Transverse colon (tissue), 4 donors: ENCODE measurements at regions not wholly inside any gene's neighbourhood (a gene's known extent, or its start where the extent isn't known, plus 50 kb on each side); places are given as distances from the start of the nearest gene placed in this dataset.

Experiments
- DNase-seq: peaks from one replicate; pipeline ENCODE4 v3.0.0-alpha.2; 2019
- H3K27ac ChIP-seq, 4 donors: fragments of 200-600 bp; sonication (generic); 2 replicates each; pipeline ENCODE4 v1.5.1; 2016 to 2018; ENCODE audit warnings: inconsistent platforms in 4 of 4
- H3K27me3 ChIP-seq: fragments of 200-600 bp; sonication (generic); 2 replicates; pipeline ENCODE4 v1.5.1; 2017; ENCODE audit warnings: inconsistent platforms
- H3K36me3 ChIP-seq, 4 donors: fragments of 200-600 bp; sonication (generic); 2 replicates each; pipeline ENCODE4 v1.5.1; 2017 to 2019; ENCODE audit warnings: inconsistent platforms in 4 of 4
- H3K4me1 ChIP-seq, 4 donors: fragments of 200-600 bp; sonication (generic); 2 replicates each; pipeline ENCODE4 v1.5.1; 2017 to 2020; ENCODE audit warnings: inconsistent platforms in 4 of 4
- H3K4me3 ChIP-seq, 4 donors: fragments of 200-600 bp; sonication (generic); 1 replicate in 1 of 4; 2 replicates in 3 of 4; pipeline versions ENCODE4 v1.5.1 to v1.6.1; 2017 to 2019; ENCODE audit warnings: inconsistent platforms in 4 of 4
- H3K9me3 ChIP-seq, 2 donors: fragments of 200-600 bp; sonication (generic); 2 replicates each; pipeline ENCODE4 v1.5.1; 2017 to 2019; ENCODE audit warnings: inconsistent platforms in 2 of 2
- EP300 ChIP-seq: sonication (generic); formaldehyde crosslinking; IDR thresholded peaks from one replicate; pipeline ENCODE4 v1.6.1; 2017; ENCODE audit warnings: antibody characterized with exemption, low read depth
- POLR2A ChIP-seq: fragments of 450-650 bp; IDR thresholded peaks from one replicate; pipeline ENCODE4 v1.6.1; 2016; ENCODE audit warnings: antibody characterized with exemption, mild to moderate bottlenecking, moderate library complexity
- POLR2AphosphoS5 ChIP-seq, 3 donors: sonication (generic); formaldehyde crosslinking; IDR thresholded peaks; one replicate each; pipeline ENCODE4 v1.6.1; 2016; ENCODE audit warnings: antibody characterized with exemption in 3 of 3
- WGBS, 2 donors: methylation state at CpG; one replicate each; pipeline ENCODE4 v1.1.5; 2018; ENCODE audit warnings: low coverage in 1 of 2; 5-methylcytosine and 5-hydroxymethylcytosine counted together
- in situ Hi-C, 4 donors: fragments of 200-750 bp; cut with MboI; loops; one replicate each; pipeline versions ENCODE4 v1.15.0 to v1.15.1; 2017; ENCODE audit warnings: low sequenced_read_pairs in 3 of 4, low pct_ligation_motif_present in 1 of 4, low pct_unique_long_range_greater_than_20kb in 1 of 4
- intact Hi-C: fragments of 100-400 bp; cut with DNase I; formaldehyde crosslinking; loops from one replicate; pipeline ENCODE4 v1.15.1; 2023; ENCODE audit warnings: low total_unique reads
- TF ChIP-seq, protein P1 (sequence below), 5 experiments: fragments of 200-600 bp in 3 of 5; fragments of 450-650 bp in 2 of 5; sonication (generic) in 3 of 5; IDR thresholded peaks; 1 replicate in 2 of 5; 2 replicates in 3 of 5; pipeline ENCODE4 v1.5.1; 2016 to 2017; ENCODE audit warnings: antibody characterized with exemption in 5 of 5, inconsistent platforms in 3 of 5, mild to moderate bottlenecking in 2 of 5, moderate library complexity in 1 of 5

DNA sequence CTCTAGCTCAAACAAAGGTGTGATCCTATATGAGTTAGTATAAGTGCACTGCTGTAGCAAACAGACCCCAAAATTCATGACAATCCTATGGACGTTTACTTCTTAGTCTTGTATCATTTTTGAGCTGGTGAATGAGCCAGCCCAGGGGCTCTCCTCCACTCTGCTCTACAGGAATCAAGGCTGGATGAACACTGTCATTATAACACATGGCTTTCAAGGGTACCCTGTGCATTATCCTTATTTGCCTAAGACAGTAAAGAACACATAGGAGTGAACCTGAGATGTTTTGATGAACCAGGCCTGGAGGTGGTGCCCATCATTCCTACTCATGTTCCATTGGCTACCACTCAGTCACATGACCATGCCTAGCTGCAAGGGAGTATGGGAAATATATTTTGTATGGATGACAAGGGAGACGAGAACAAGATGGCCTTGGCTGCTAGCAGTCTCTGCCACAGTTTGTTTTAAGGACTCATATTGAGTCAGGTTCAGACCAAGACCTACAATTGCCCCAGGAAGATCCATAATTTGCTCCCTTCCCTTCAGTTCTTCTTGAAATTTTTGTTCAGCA lies 107.4 kb upstream of the HES1 start:
- Histone ChIP-seq H3K27me3 (no peaks in the 10 kb centered on the region), H3K4me3 (no peak overlapping the region), H3K4me1 (peaks cover 0 to 35% (median 8%) of the 10 kb centered on the region in 4 donors), H3K27ac (no peak overlapping the region), H3K36me3 (no peaks in the 10 kb centered on the region), H3K9me3 (no peaks in the 10 kb centered on the region)
- in situ Hi-C loops, result no loop called here
- DNase-seq, result no peak
- TF ChIP-seq POLR2AphosphoS5 (IDR thresholded peaks at IDR 0.05) (no peak), POLR2A (no peak), EP300 (no peak)
- TF ChIP-seq, protein P1, sequence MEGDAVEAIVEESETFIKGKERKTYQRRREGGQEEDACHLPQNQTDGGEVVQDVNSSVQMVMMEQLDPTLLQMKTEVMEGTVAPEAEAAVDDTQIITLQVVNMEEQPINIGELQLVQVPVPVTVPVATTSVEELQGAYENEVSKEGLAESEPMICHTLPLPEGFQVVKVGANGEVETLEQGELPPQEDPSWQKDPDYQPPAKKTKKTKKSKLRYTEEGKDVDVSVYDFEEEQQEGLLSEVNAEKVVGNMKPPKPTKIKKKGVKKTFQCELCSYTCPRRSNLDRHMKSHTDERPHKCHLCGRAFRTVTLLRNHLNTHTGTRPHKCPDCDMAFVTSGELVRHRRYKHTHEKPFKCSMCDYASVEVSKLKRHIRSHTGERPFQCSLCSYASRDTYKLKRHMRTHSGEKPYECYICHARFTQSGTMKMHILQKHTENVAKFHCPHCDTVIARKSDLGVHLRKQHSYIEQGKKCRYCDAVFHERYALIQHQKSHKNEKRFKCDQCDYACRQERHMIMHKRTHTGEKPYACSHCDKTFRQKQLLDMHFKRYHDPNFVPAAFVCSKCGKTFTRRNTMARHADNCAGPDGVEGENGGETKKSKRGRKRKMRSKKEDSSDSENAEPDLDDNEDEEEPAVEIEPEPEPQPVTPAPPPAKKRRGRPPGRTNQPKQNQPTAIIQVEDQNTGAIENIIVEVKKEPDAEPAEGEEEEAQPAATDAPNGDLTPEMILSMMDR (IDR thresholded peaks at IDR 0.05), result no peak
- WGBS, 2 donors, result 71 to 91% methylated on average over 1 to 2 of the region's 2 CpGs
- intact Hi-C loops, result loop anchor here (5.0 kb wide), 1 partner anchor 1536 kb away; no protein-coding TSS in a partner anchor

DNA sequence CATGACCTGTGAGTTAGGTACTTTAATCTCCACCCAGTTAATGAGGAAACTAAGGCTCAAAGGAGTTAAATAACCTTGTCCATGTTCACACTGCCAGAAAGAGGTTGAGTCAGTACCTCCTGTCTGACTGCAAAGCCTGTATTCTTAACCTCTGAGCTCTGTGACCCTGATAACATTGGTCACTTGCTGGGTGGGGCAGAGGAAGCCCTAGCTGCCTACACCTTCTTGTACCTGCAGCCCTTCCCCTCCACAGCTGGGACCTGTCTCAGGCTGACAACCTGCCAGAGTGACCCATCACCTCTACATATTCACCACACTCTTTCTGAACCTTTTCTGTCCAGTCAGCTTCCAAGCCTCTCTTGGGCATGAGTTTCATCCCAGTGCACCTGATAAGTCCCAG lies 106.1 kb upstream of the HES1 start:
- no peaks in the 10 kb centered on the region for H3K36me3 ChIP-seq
- intact Hi-C loops, result loop anchor here (5.0 kb wide), 1 partner anchor 1538 kb away; no protein-coding TSS in a partner anchor
- no peak overlapping the region for H3K4me3 ChIP-seq
- TF ChIP-seq POLR2AphosphoS5 (IDR thresholded peaks at IDR 0.05) (peak in 2 of 3 donors; percentile 14 to 25), EP300 (no peak)
- peak overlapping the region in 1 of 4 donors; percentile 20 for H3K27ac ChIP-seq
- DNase-seq, result peak; percentile 51
- H3K9me3 ChIP-seq, result no peaks in the 10 kb centered on the region
- H3K4me1 ChIP-seq, result peaks cover 0 to 41% (median 19%) of the 10 kb centered on the region in 4 donors
- no peaks in the 10 kb centered on the region for H3K27me3 ChIP-seq
- in situ Hi-C loops, result no loop called here

GRCh38 chr3:194030372-194030771 lies 105.6 kb upstream of the HES1 start:
- 59 to 100% methylated on average over 2 to 4 of the region's 4 CpGs for WGBS, 2 donors
- H3K27me3 ChIP-seq, result no peaks in the 10 kb centered on the region
- intact Hi-C loops (no loop called here), in situ Hi-C loops (no loop called here)
- no peaks in the 10 kb centered on the region for H3K36me3 ChIP-seq
- peak overlapping the region in 1 of 4 donors; percentile 20 for H3K27ac ChIP-seq
- H3K9me3 ChIP-seq, result no peaks in the 10 kb centered on the region
- H3K4me1 ChIP-seq, result peaks cover 0 to 46% (median 23%) of the 10 kb centered on the region in 4 donors
- TF ChIP-seq, protein P1 (IDR thresholded peaks at IDR 0.05), result no peak
- TF ChIP-seq EP300, result no peak
- TF ChIP-seq POLR2A, result no peak
- no peak for TF ChIP-seq POLR2AphosphoS5 (IDR thresholded peaks at IDR 0.05)
- DNase-seq, result no peak
- no peak overlapping the region for H3K4me3 ChIP-seq

DNA sequence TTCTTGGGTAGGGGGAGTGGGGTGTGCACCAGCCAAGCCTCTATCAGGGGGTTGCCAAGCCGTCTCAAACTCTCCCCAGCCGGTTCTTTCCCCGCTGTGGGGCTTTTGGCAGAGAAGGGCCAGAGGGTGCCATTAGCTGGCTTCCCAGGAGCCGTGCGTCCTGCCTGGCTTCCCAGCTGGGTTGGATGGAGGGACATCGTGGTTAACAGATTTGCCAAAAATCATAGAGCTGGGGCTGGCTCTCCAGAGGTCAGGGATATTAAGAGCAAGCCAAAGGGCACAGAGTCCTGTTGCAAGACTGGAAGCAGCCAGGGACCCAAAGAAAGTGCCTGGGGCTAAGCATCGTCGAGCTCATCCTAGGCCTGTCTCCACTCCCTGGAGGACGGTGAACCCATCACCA lies 104.6 kb upstream of the HES1 start:
- intact Hi-C loops, result no loop called here

More for the DNA sequence above, 104.6 kb upstream of the HES1 start:
- H3K9me3 ChIP-seq, result no peaks in the 10 kb centered on the region
- no peaks in the 10 kb centered on the region for H3K36me3 ChIP-seq
- WGBS, 2 donors, result 82 to 98% methylated on average over 3 to 8 of the region's 9 CpGs
- TF ChIP-seq EP300 (no peak), POLR2A (no peak), POLR2AphosphoS5 (IDR thresholded peaks at IDR 0.05) (no peak)
- TF ChIP-seq, protein P1 (IDR thresholded peaks at IDR 0.05), result no peak
- DNase-seq, result no peak
- H3K27ac ChIP-seq, result peak overlapping the region in 1 of 4 donors; percentile 2
- no peaks in the 10 kb centered on the region for H3K27me3 ChIP-seq
- in situ Hi-C loops, result no loop called here
- no peak overlapping the region for H3K4me3 ChIP-seq
- H3K4me1 ChIP-seq, result peaks cover 0 to 56% (median 32%) of the 10 kb centered on the region in 4 donors
